ENCODE measurements at regions not wholly inside any gene's neighbourhood (a gene's known extent, or its start where the extent isn't known, plus 50 kb on each side); places are given as distances from the start of the nearest gene placed in this dataset.

- H3K36me3 ChIP-seq (ENCODE audit: insufficient read depth, low read length) = no peaks in the 10 kb centered on the region
- peaks cover 22% of the 10 kb centered on the region for H3K9me3 ChIP-seq (ENCODE audit: insufficient read depth, low read depth, low read length)
- no peak overlapping the region for H3K9ac ChIP-seq (ENCODE audit: low read depth, low read length)
- H3K4me3 ChIP-seq (ENCODE audit: low read length) = no peak overlapping the region
- no peak overlapping the region for H3K27ac ChIP-seq (ENCODE audit: low read depth, low read length)
- no peaks in the 10 kb centered on the region for H3K4me1 ChIP-seq (ENCODE audit: insufficient read depth, low read length)
- H3K27me3 ChIP-seq (ENCODE audit: insufficient read depth, low read length) = no peaks in the 10 kb centered on the region
- 70% methylated on average over 1 of the region's 2 CpGs for WGBS
These were observed 437.7 kb upstream of the HNRNPA3 start for GRCh38 chr2:176774766-176775451.

GRCh38 chr2:176777262-176777661 lies 435.3 kb upstream of the HNRNPA3 start:
- Histone ChIP-seq H3K27me3 (ENCODE audit: insufficient read depth, low read length) (no peaks in the 10 kb centered on the region), H3K4me1 (ENCODE audit: insufficient read depth, low read length) (no peaks in the 10 kb centered on the region), H3K27ac (ENCODE audit: low read depth, low read length) (no peak overlapping the region), H3K9me3 (ENCODE audit: insufficient read depth, low read depth, low read length) (peaks cover 21% of the 10 kb centered on the region), H3K4me3 (ENCODE audit: low read length) (no peak overlapping the region), H3K9ac (ENCODE audit: low read depth, low read length) (no peak overlapping the region), H3K36me3 (ENCODE audit: insufficient read depth, low read length) (no peaks in the 10 kb centered on the region)
- 89% methylated on average over 3 of the region's 3 CpGs for WGBS

GRCh38 chr2:176779917-176780316 lies 432.7 kb upstream of the HNRNPA3 start:
- Histone ChIP-seq H3K9me3 (ENCODE audit: insufficient read depth, low read depth, low read length) (no peaks in the 10 kb centered on the region), H3K4me1 (ENCODE audit: insufficient read depth, low read length) (no peaks in the 10 kb centered on the region), H3K36me3 (ENCODE audit: insufficient read depth, low read length) (no peaks in the 10 kb centered on the region), H3K9ac (ENCODE audit: low read depth, low read length) (no peak overlapping the region), H3K4me3 (ENCODE audit: low read length) (no peak overlapping the region), H3K27me3 (ENCODE audit: insufficient read depth, low read length) (no peaks in the 10 kb centered on the region), H3K27ac (ENCODE audit: low read depth, low read length) (no peak overlapping the region)
- 93% methylated on average over 4 of the region's 4 CpGs for WGBS

GRCh38 chr2:176780348-176780747 lies 432.2 kb upstream of the HNRNPA3 start:
- Histone ChIP-seq H3K4me3 (ENCODE audit: low read length) (no peak overlapping the region), H3K36me3 (ENCODE audit: insufficient read depth, low read length) (no peaks in the 10 kb centered on the region), H3K27ac (ENCODE audit: low read depth, low read length) (no peak overlapping the region), H3K4me1 (ENCODE audit: insufficient read depth, low read length) (no peaks in the 10 kb centered on the region), H3K9me3 (ENCODE audit: insufficient read depth, low read depth, low read length) (no peaks in the 10 kb centered on the region), H3K9ac (ENCODE audit: low read depth, low read length) (no peak overlapping the region), H3K27me3 (ENCODE audit: insufficient read depth, low read length) (no peaks in the 10 kb centered on the region)
- 95% methylated on average over 2 of the region's 2 CpGs for WGBS

GRCh38 chr2:176781570-176782217 lies 430.9 kb upstream of the HNRNPA3 start:
- no peak overlapping the region for H3K27ac ChIP-seq (ENCODE audit: low read depth, low read length)

GRCh38 chr2:176784633-176785200 lies 427.9 kb upstream of the HNRNPA3 start:
- Histone ChIP-seq H3K27ac (ENCODE audit: low read depth, low read length) (no peak overlapping the region), H3K27me3 (ENCODE audit: insufficient read depth, low read length) (no peaks in the 10 kb centered on the region), H3K9me3 (ENCODE audit: insufficient read depth, low read depth, low read length) (no peaks in the 10 kb centered on the region), H3K9ac (ENCODE audit: low read depth, low read length) (no peak overlapping the region), H3K36me3 (ENCODE audit: insufficient read depth, low read length) (no peaks in the 10 kb centered on the region), H3K4me1 (ENCODE audit: insufficient read depth, low read length) (no peaks in the 10 kb centered on the region), H3K4me3 (ENCODE audit: low read length) (no peak overlapping the region)
- WGBS = 100% methylated on average over 1 of the region's 1 CpG

More at GRCh38 chr2:176781570-176782217, 430.9 kb upstream of the HNRNPA3 start:
- H3K4me1 ChIP-seq (ENCODE audit: insufficient read depth, low read length) = no peaks in the 10 kb centered on the region
- H3K36me3 ChIP-seq (ENCODE audit: insufficient read depth, low read length) = no peaks in the 10 kb centered on the region
- H3K9me3 ChIP-seq (ENCODE audit: insufficient read depth, low read depth, low read length) = no peaks in the 10 kb centered on the region
- H3K4me3 ChIP-seq (ENCODE audit: low read length) = no peak overlapping the region
- H3K9ac ChIP-seq (ENCODE audit: low read depth, low read length) = no peak overlapping the region
- H3K27me3 ChIP-seq (ENCODE audit: insufficient read depth, low read length) = no peaks in the 10 kb centered on the region
- 95% methylated on average over 4 of the region's 4 CpGs for WGBS

- no peaks in the 10 kb centered on the region for H3K36me3 ChIP-seq (ENCODE audit: insufficient read depth, low read length)
- H3K27ac ChIP-seq (ENCODE audit: low read depth, low read length) = no peak overlapping the region
- H3K4me1 ChIP-seq (ENCODE audit: insufficient read depth, low read length) = no peaks in the 10 kb centered on the region
- 38% methylated on average over 1 of the region's 1 CpG for WGBS
- no peak overlapping the region for H3K4me3 ChIP-seq (ENCODE audit: low read length)
- no peak overlapping the region for H3K9ac ChIP-seq (ENCODE audit: low read depth, low read length)
- H3K27me3 ChIP-seq (ENCODE audit: insufficient read depth, low read length) = no peaks in the 10 kb centered on the region
- H3K9me3 ChIP-seq (ENCODE audit: insufficient read depth, low read depth, low read length) = no peaks in the 10 kb centered on the region
These were observed 422.8 kb upstream of the HNRNPA3 start for GRCh38 chr2:176789751-176790150.

GRCh38 chr2:176790468-176790867 lies 422.1 kb upstream of the HNRNPA3 start:
- 85% methylated on average over 3 of the region's 3 CpGs for WGBS
- Histone ChIP-seq H3K27me3 (ENCODE audit: insufficient read depth, low read length) (no peaks in the 10 kb centered on the region), H3K27ac (ENCODE audit: low read depth, low read length) (no peak overlapping the region), H3K9ac (ENCODE audit: low read depth, low read length) (no peak overlapping the region), H3K4me1 (ENCODE audit: insufficient read depth, low read length) (no peaks in the 10 kb centered on the region), H3K36me3 (ENCODE audit: insufficient read depth, low read length) (no peaks in the 10 kb centered on the region), H3K4me3 (ENCODE audit: low read length) (no peak overlapping the region), H3K9me3 (ENCODE audit: insufficient read depth, low read depth, low read length) (0 out of 2 replicates have a peak, but pooled peaks cover under 1% of the 10 kb centered on the region)

GRCh38 chr2:176793792-176794191 lies 418.8 kb upstream of the HNRNPA3 start:
- H3K27ac ChIP-seq (ENCODE audit: low read depth, low read length) = no peak overlapping the region
- H3K27me3 ChIP-seq (ENCODE audit: insufficient read depth, low read length) = no peaks in the 10 kb centered on the region
- H3K36me3 ChIP-seq (ENCODE audit: insufficient read depth, low read length) = no peaks in the 10 kb centered on the region
- 82% methylated on average over 6 of the region's 6 CpGs for WGBS
- H3K4me1 ChIP-seq (ENCODE audit: insufficient read depth, low read length) = no peaks in the 10 kb centered on the region
- H3K9me3 ChIP-seq (ENCODE audit: insufficient read depth, low read depth, low read length) = peaks cover 9% of the 10 kb centered on the region; the same call in 1 of the 2 replicates
- H3K4me3 ChIP-seq (ENCODE audit: low read length) = no peak overlapping the region
- no peak overlapping the region for H3K9ac ChIP-seq (ENCODE audit: low read depth, low read length)

- H3K27ac ChIP-seq (ENCODE audit: low read depth, low read length) = no peak overlapping the region
- no peaks in the 10 kb centered on the region for H3K36me3 ChIP-seq (ENCODE audit: insufficient read depth, low read length)
- no peaks in the 10 kb centered on the region for H3K27me3 ChIP-seq (ENCODE audit: insufficient read depth, low read length)
- 100% methylated on average over 1 of the region's 1 CpG for WGBS
- peaks cover 9% of the 10 kb centered on the region; the same call in 1 of the 2 replicates for H3K9me3 ChIP-seq (ENCODE audit: insufficient read depth, low read depth, low read length)
- H3K9ac ChIP-seq (ENCODE audit: low read depth, low read length) = no peak overlapping the region
- no peaks in the 10 kb centered on the region for H3K4me1 ChIP-seq (ENCODE audit: insufficient read depth, low read length)
- no peak overlapping the region for H3K4me3 ChIP-seq (ENCODE audit: low read length)
These were observed 418.2 kb upstream of the HNRNPA3 start for GRCh38 chr2:176794392-176794791.

- Histone ChIP-seq H3K4me3 (ENCODE audit: low read length) (no peak overlapping the region), H3K4me1 (ENCODE audit: insufficient read depth, low read length) (no peaks in the 10 kb centered on the region), H3K27me3 (ENCODE audit: insufficient read depth, low read length) (no peaks in the 10 kb centered on the region), H3K27ac (ENCODE audit: low read depth, low read length) (no peak overlapping the region), H3K36me3 (ENCODE audit: insufficient read depth, low read length) (no peaks in the 10 kb centered on the region), H3K9me3 (ENCODE audit: insufficient read depth, low read depth, low read length) (peaks cover 9% of the 10 kb centered on the region; the same call in 1 of the 2 replicates), H3K9ac (ENCODE audit: low read depth, low read length) (no peak overlapping the region)
- 92% methylated on average over 2 of the region's 2 CpGs for WGBS
These were observed 416.8 kb upstream of the HNRNPA3 start for GRCh38 chr2:176795823-176796222.

Measured in HUES64 (cell line).